ENCODE measurements at regions not wholly inside any gene's neighbourhood (a gene's known extent, or its start where the extent isn't known, plus 50 kb on each side); places are given as distances from the start of the nearest gene placed in this dataset.

GRCh38 chr3:74115906-74116305 is 491.2 kb upstream of the PDZRN3 start:
- TF ChIP-seq MYC (IDR thresholded peaks at IDR 0.05; ENCODE audit: low read depth, low read length), result no peak
- TF ChIP-seq MAX (IDR thresholded peaks at IDR 0.05; ENCODE audit: low read depth, low read length), result no peak
- TF ChIP-seq, protein P1, sequence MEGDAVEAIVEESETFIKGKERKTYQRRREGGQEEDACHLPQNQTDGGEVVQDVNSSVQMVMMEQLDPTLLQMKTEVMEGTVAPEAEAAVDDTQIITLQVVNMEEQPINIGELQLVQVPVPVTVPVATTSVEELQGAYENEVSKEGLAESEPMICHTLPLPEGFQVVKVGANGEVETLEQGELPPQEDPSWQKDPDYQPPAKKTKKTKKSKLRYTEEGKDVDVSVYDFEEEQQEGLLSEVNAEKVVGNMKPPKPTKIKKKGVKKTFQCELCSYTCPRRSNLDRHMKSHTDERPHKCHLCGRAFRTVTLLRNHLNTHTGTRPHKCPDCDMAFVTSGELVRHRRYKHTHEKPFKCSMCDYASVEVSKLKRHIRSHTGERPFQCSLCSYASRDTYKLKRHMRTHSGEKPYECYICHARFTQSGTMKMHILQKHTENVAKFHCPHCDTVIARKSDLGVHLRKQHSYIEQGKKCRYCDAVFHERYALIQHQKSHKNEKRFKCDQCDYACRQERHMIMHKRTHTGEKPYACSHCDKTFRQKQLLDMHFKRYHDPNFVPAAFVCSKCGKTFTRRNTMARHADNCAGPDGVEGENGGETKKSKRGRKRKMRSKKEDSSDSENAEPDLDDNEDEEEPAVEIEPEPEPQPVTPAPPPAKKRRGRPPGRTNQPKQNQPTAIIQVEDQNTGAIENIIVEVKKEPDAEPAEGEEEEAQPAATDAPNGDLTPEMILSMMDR (IDR thresholded peaks at IDR 0.05; ENCODE audit: low read depth, low read length), result no peak
- no peak overlapping the region for H3K4me3 ChIP-seq (ENCODE audit: low read depth, low read length)
- DNase-seq (ENCODE audit: low read depth), result no peak

DNA sequence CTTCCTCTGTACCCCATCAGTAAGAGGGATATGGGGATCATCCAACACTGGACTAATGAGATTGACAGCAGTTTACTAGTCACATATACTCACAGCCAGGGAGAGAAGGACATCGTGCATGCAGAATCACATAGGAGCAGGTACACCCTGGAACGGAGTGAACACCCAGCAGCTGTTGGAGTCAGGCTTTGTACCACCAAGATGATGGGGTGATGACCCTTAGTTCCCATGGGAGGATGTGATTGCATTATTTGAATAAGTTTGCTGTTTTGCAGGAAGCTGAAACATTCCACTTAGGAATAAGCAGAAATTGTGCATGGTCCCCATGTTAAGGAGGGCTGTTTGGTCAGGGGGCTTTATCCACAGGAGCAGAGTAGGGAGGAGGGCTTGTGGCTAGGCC is 482.7 kb upstream of the PDZRN3 start:
- TF ChIP-seq, protein P1 (IDR thresholded peaks at IDR 0.05; ENCODE audit: low read depth, low read length), result no peak
- TF ChIP-seq MAX (IDR thresholded peaks at IDR 0.05; ENCODE audit: low read depth, low read length), result no peak
- no peak for TF ChIP-seq POLR2A (IDR thresholded peaks at IDR 0.05; ENCODE audit: extremely low read depth, insufficient read length)
- no peak for TF ChIP-seq MYC (IDR thresholded peaks at IDR 0.05; ENCODE audit: low read depth, low read length)
- no peak for DNase-seq (ENCODE audit: low read depth)
- H3K4me3 ChIP-seq (ENCODE audit: low read depth, low read length), result no peak overlapping the region

DNA sequence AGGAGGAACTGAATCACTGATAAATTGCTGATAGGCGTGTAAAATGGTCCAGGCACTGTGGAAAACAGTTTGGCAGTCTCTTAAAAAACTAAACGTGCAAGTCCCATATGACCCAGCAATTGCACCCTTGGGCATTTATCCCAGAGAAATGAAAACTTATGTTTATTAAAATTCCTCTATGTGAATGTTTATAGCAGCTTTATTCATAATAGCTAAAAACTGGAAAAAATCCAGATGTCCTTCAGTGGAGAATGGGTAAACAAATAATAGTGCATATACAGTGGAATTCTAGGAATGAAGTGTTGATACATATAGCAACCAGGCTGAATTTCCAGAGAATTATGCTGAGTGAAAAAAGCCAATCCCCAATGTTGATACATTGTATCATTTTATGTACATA is 482.2 kb upstream of the PDZRN3 start:
- TF ChIP-seq MYC (IDR thresholded peaks at IDR 0.05; ENCODE audit: low read depth, low read length) (no peak), MAX (IDR thresholded peaks at IDR 0.05; ENCODE audit: low read depth, low read length) (no peak)
- TF ChIP-seq, protein P1 (IDR thresholded peaks at IDR 0.05; ENCODE audit: low read depth, low read length), result no peak
- no peak for DNase-seq (ENCODE audit: low read depth)

GRCh38 chr3:74091204-74091603 is 466.5 kb upstream of the PDZRN3 start:
- H3K4me3 ChIP-seq (ENCODE audit: low read depth, low read length), result no peak overlapping the region
- TF ChIP-seq, protein P1 (IDR thresholded peaks at IDR 0.05; ENCODE audit: low read depth, low read length), result no peak
- TF ChIP-seq MYC (IDR thresholded peaks at IDR 0.05; ENCODE audit: low read depth, low read length), result no peak
- DNase-seq (ENCODE audit: low read depth), result no peak

More for the DNA sequence above, 482.2 kb upstream of the PDZRN3 start:
- H3K4me3 ChIP-seq (ENCODE audit: low read depth, low read length), result no peak overlapping the region

GRCh38 chr3:74089814-74090213 is 465.1 kb upstream of the PDZRN3 start:
- no peak overlapping the region for H3K4me3 ChIP-seq (ENCODE audit: low read depth, low read length)
- DNase-seq (ENCODE audit: low read depth), result no peak
- TF ChIP-seq POLR2A (IDR thresholded peaks at IDR 0.05; ENCODE audit: extremely low read depth, insufficient read length) (no peak), MAX (IDR thresholded peaks at IDR 0.05; ENCODE audit: low read depth, low read length) (no peak), MYC (IDR thresholded peaks at IDR 0.05; ENCODE audit: low read depth, low read length) (no peak)
- TF ChIP-seq, protein P1 (IDR thresholded peaks at IDR 0.05; ENCODE audit: low read depth, low read length), result no peak

DNA sequence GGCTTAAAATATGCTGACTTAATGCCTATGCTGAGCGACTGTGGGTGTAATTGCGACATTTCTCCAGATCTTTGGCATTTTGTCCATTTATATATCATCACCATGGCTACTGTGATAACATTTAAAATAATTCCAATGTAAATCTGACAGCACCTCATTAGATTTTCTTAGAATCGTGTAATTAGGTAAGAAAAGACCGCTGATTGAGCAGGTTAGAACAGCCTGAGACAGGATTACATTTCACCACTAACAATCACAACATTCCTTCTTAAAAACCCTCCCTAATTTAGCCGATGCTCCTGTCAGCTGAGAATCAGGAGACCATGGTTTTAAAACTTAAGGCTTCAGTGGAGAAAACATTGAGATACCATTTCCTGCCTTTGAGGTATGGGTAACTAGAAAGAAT is 455.3 kb upstream of the PDZRN3 start:
- TF ChIP-seq, protein P1 (IDR thresholded peaks at IDR 0.05; ENCODE audit: low read depth, low read length), result no peak
- TF ChIP-seq MYC (IDR thresholded peaks at IDR 0.05; ENCODE audit: low read depth, low read length), result no peak
- no peak for DNase-seq (ENCODE audit: low read depth)
- H3K4me3 ChIP-seq (ENCODE audit: low read depth, low read length), result no peak overlapping the region
